GM21717 (cell line): ENCODE measurements at regions not wholly inside any gene's neighbourhood (a gene's known extent, or its start where the extent isn't known, plus 50 kb on each side); places are given as distances from the start of the nearest gene placed in this dataset.
A peak's percentile ranks its signal among the peaks of the same experiment; 100 is the strongest.
"Not testable (repeated sequence)": the region's sequence is repeated elsewhere in the genome, so short reads cannot be mapped to it uniquely, and the experiment has no call there.

Source experiments
- ATAC-seq: cut with Tn5 transposase; IDR thresholded peaks from one replicate; pipeline ENCODE4 v1.9.1; 2021; ENCODE audit warnings: mild to moderate bottlenecking, moderate library complexity; ENCODE audit not compliant: unreplicated experiment

- no peak for ATAC-seq
Observed at GRCh38 chr3:160094562-160094961, 105.9 kb downstream of the IL12A start.

- ATAC-seq = no peak
Observed at GRCh38 chr3:160097478-160097877, 108.8 kb downstream of the IL12A start.

- no peak for ATAC-seq
Observed at GRCh38 chr3:160098261-160098908, 109.8 kb downstream of the IL12A start.

- no peak for ATAC-seq
Observed at GRCh38 chr3:160098926-160099626, 110.4 kb downstream of the IL12A start.

GRCh38 chr3:160099834-160100233, 111.2 kb downstream of the IL12A start:
- ATAC-seq = peak; percentile 74

- ATAC-seq = no peak
Observed at GRCh38 chr3:160100610-160101009, 112.0 kb downstream of the IL12A start.

- not testable (repeated sequence) for ATAC-seq
Observed at GRCh38 chr3:160102001-160102400, 113.4 kb downstream of the IL12A start.

- ATAC-seq = no peak
Observed at GRCh38 chr3:160103397-160103796, 114.8 kb downstream of the IL12A start.

- ATAC-seq = peak; percentile 47
Observed at GRCh38 chr3:160105907-160106584, 117.4 kb downstream of the IL12A start.

GRCh38 chr3:160106905-160107861, 118.0 kb upstream of the C3orf80 start:
- no peak for ATAC-seq

- ATAC-seq = no peak
Observed at GRCh38 chr3:160108362-160108761, 116.9 kb upstream of the C3orf80 start.

GRCh38 chr3:160112481-160112880, 112.7 kb upstream of the C3orf80 start:
- ATAC-seq = no peak

- ATAC-seq = no peak
Observed at GRCh38 chr3:160112996-160113395, 112.2 kb upstream of the C3orf80 start.

- ATAC-seq = no peak
Observed at GRCh38 chr3:160114355-160114995, 110.7 kb upstream of the C3orf80 start.

- ATAC-seq = no peak
Observed at GRCh38 chr3:160115387-160115786, 109.8 kb upstream of the C3orf80 start.

GRCh38 chr3:160124224-160124623, 101.0 kb upstream of the C3orf80 start:
- ATAC-seq = no peak

- no peak for ATAC-seq
Observed at GRCh38 chr3:160125258-160125657, 100.0 kb upstream of the C3orf80 start.

GRCh38 chr3:160126051-160126450, 99.2 kb upstream of the C3orf80 start:
- no peak for ATAC-seq

GRCh38 chr3:160126761-160127160, 98.5 kb upstream of the C3orf80 start:
- no peak for ATAC-seq

GRCh38 chr3:160127308-160127707, 97.9 kb upstream of the C3orf80 start:
- ATAC-seq = peak; percentile 65
